ENCODE measurements at regions not wholly inside any gene's neighbourhood (a gene's known extent, or its start where the extent isn't known, plus 50 kb on each side); places are given as distances from the start of the nearest gene placed in this dataset.

- DNase-seq (ENCODE audit: low read depth): no peak
- no peak overlapping the region for H3K4me3 ChIP-seq (ENCODE audit: low read depth, low read length)
- in situ Hi-C loops (cut with HindIII; ENCODE audit: low sequenced_read_pairs): no loop called here
- no peak for TF ChIP-seq CTCF (IDR thresholded peaks at IDR 0.05; ENCODE audit: low read depth, low read length, missing control alignments)
Observed at GRCh38 chr3:74048699-74049098, 424.0 kb upstream of the PDZRN3 start.

- in situ Hi-C loops (cut with HindIII; ENCODE audit: low sequenced_read_pairs): no loop called here
- DNase-seq (ENCODE audit: low read depth): no peak
- TF ChIP-seq CTCF (IDR thresholded peaks at IDR 0.05; ENCODE audit: low read depth, low read length, missing control alignments): no peak
- no peak overlapping the region for H3K4me3 ChIP-seq (ENCODE audit: low read depth, low read length)
Observed at GRCh38 chr3:74045000-74045399, 420.3 kb upstream of the PDZRN3 start.

- in situ Hi-C loops (cut with HindIII; ENCODE audit: low sequenced_read_pairs): no loop called here
- H3K4me3 ChIP-seq (ENCODE audit: low read depth, low read length): no peak overlapping the region
- no peak for DNase-seq (ENCODE audit: low read depth)
- TF ChIP-seq CTCF (IDR thresholded peaks at IDR 0.05; ENCODE audit: low read depth, low read length, missing control alignments): no peak
Observed at GRCh38 chr3:74041068-74041675, 416.4 kb upstream of the PDZRN3 start.

GRCh38 chr3:74039105-74039504 lies 414.4 kb upstream of the PDZRN3 start:
- DNase-seq (ENCODE audit: low read depth): no peak
- no peak for TF ChIP-seq CTCF (IDR thresholded peaks at IDR 0.05; ENCODE audit: low read depth, low read length, missing control alignments)
- in situ Hi-C loops (cut with HindIII; ENCODE audit: low sequenced_read_pairs): no loop called here
- H3K4me3 ChIP-seq (ENCODE audit: low read depth, low read length): no peak overlapping the region

- TF ChIP-seq CTCF (IDR thresholded peaks at IDR 0.05; ENCODE audit: low read depth, low read length, missing control alignments): no peak
- no peak for DNase-seq (ENCODE audit: low read depth)
- H3K4me3 ChIP-seq (ENCODE audit: low read depth, low read length): no peak overlapping the region
- in situ Hi-C loops (cut with HindIII; ENCODE audit: low sequenced_read_pairs): no loop called here
Observed at GRCh38 chr3:74036568-74036967, 411.8 kb upstream of the PDZRN3 start.

GRCh38 chr3:74036102-74036501 lies 411.4 kb upstream of the PDZRN3 start:
- DNase-seq (ENCODE audit: low read depth): no peak
- H3K4me3 ChIP-seq (ENCODE audit: low read depth, low read length): no peak overlapping the region
- in situ Hi-C loops (cut with HindIII; ENCODE audit: low sequenced_read_pairs): no loop called here
- TF ChIP-seq CTCF (IDR thresholded peaks at IDR 0.05; ENCODE audit: low read depth, low read length, missing control alignments): no peak

Data from astrocyte of the cerebellum (primary cell).